NCI-H748 treated with DMSO at 0.1 percent for 48 hours (cell line): ENCODE measurements at regions not wholly inside any gene's neighbourhood (a gene's known extent, or its start where the extent isn't known, plus 50 kb on each side); places are given as distances from the start of the nearest gene placed in this dataset.

ENCODE experiments used
- DNase-seq: peaks from one replicate; lab custom pipeline; 2025; lab: John Stamatoyannopoulos, UW

GRCh38 chr4:171636606-171637005, 176.6 kb upstream of the GALNTL6 start:
- no peak for DNase-seq

- no peak for DNase-seq
Measured at GRCh38 chr4:171629737-171630136, 183.5 kb upstream of the GALNTL6 start.

GRCh38 chr4:171629182-171629581, 184.0 kb upstream of the GALNTL6 start:
- DNase-seq, result no peak

GRCh38 chr4:171626554-171626953, 186.7 kb upstream of the GALNTL6 start:
- no peak for DNase-seq

- no peak for DNase-seq
Measured at GRCh38 chr4:171622729-171623128, 190.5 kb upstream of the GALNTL6 start.

- DNase-seq, result no peak
Measured at GRCh38 chr4:171621646-171622045, 191.6 kb upstream of the GALNTL6 start.

- no peak for DNase-seq
Measured at GRCh38 chr4:171612907-171613306, 200.3 kb upstream of the GALNTL6 start.

GRCh38 chr4:171602638-171603355, 210.4 kb upstream of the GALNTL6 start:
- DNase-seq, result peak; percentile 7

GRCh38 chr4:171601091-171601490, 212.1 kb upstream of the GALNTL6 start:
- DNase-seq, result no peak

- DNase-seq, result no peak
Measured at GRCh38 chr4:171599628-171600027, 213.6 kb upstream of the GALNTL6 start.

GRCh38 chr4:171594293-171594692, 218.9 kb upstream of the GALNTL6 start:
- DNase-seq, result no peak

GRCh38 chr4:171590716-171591115, 222.5 kb upstream of the GALNTL6 start:
- no peak for DNase-seq

- DNase-seq, result no peak
Measured at GRCh38 chr4:171588764-171589163, 224.4 kb upstream of the GALNTL6 start.

GRCh38 chr4:171588051-171588545, 225.1 kb upstream of the GALNTL6 start:
- peak; percentile 53 for DNase-seq

GRCh38 chr4:171583790-171584189, 229.4 kb upstream of the GALNTL6 start:
- DNase-seq, result no peak

GRCh38 chr4:171582961-171583581, 230.1 kb upstream of the GALNTL6 start:
- no peak for DNase-seq

- no peak for DNase-seq
Measured at GRCh38 chr4:171573181-171573580, 240.0 kb upstream of the GALNTL6 start.

GRCh38 chr4:171565130-171565788, 247.9 kb upstream of the GALNTL6 start:
- no peak for DNase-seq

- no peak for DNase-seq
Measured at GRCh38 chr4:171561419-171561818, 251.8 kb upstream of the GALNTL6 start.

- no peak for DNase-seq
Measured at GRCh38 chr4:171553961-171554360, 259.2 kb upstream of the GALNTL6 start.

GRCh38 chr4:171542640-171543039, 270.6 kb upstream of the GALNTL6 start:
- DNase-seq, result no peak

GRCh38 chr4:171538601-171539100, 274.6 kb upstream of the GALNTL6 start:
- no peak for DNase-seq

GRCh38 chr4:171534391-171534790, 278.8 kb upstream of the GALNTL6 start:
- DNase-seq, result no peak
